CD4-positive, alpha-beta T cell treated with Interleukin-4 for 1 hour (primary cell): ENCODE measurements at regions not wholly inside any gene's neighbourhood (a gene's known extent, or its start where the extent isn't known, plus 50 kb on each side); places are given as distances from the start of the nearest gene placed in this dataset.
"Not testable (repeated sequence)": the region's sequence is repeated elsewhere in the genome, so short reads cannot be mapped to it uniquely, and the experiment has no call there.

ENCODE experiments used
- DNase-seq, 2 donors: peaks; one replicate each; pipeline ENCODE4 v3.0.0-alpha.2; 2020 to 2022

DNA sequence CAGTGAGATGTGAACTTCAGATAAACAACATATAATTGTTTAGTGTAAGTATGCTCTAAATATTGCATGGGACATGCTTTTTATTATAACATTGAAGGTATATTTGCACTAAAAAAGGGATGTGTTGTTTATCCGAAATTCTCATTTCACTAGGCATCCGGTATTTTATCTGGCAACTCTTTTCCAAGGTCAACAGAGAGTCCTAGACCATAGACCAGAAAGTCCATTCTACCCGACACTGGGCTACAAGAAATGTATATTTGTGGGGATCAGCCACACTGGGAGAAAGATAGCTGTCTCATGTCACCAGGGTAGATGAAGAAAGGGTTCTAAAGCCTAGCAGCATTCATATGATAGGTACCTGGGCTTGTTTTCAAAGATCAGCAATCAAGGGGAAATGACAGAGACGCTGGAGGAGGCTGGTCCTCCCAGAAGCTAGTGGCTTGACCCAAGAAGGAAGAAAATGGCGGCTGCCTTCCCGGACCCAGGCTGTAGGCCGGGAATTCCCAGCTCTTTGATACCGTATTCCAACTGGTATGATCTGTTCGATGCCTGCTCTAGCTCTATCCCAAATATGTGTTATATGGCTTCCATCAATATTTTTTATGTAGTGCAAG lies 161.1 kb upstream of the IRF2BP2 start:
- DNase-seq: no peak

DNA sequence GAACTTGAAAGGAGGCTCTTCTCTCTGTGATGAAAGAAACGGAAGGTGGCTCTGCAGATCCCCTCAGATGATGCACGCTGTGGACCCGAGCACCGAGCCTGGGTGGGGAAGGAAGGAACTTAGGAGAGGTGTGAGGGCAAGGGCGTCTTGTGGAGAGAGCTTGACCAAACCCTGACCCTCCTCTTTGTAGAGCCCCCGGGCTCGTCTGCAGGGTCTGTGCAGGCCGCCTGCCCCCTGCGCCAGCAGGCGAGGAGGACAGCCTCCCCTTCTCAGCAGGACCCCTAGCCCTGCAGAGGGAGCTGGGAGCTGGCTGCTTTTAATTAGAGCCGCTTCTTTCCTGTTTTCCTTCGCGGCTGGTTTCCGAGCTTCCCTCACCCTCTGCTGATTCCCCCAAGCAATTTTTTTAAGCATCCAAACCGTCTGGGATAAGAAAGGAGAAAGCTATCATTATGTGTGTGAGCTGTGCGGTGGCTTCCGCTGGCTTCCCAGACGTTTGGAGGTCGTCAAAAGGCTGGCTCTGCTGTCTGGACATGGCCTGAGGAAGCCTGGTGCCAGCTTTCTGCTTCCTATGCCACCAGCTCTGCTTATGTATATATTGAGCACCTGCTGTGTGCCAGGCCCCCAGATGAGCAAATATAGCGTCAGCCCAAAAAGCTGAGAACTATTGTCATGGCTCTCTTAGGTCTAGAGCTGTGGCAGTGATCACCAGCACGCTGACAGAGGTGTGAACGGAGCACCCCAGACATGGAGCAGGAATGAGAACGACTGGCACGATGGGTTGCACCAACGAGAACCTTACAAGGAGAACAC lies 160.2 kb upstream of the IRF2BP2 start:
- no peak for DNase-seq

DNA sequence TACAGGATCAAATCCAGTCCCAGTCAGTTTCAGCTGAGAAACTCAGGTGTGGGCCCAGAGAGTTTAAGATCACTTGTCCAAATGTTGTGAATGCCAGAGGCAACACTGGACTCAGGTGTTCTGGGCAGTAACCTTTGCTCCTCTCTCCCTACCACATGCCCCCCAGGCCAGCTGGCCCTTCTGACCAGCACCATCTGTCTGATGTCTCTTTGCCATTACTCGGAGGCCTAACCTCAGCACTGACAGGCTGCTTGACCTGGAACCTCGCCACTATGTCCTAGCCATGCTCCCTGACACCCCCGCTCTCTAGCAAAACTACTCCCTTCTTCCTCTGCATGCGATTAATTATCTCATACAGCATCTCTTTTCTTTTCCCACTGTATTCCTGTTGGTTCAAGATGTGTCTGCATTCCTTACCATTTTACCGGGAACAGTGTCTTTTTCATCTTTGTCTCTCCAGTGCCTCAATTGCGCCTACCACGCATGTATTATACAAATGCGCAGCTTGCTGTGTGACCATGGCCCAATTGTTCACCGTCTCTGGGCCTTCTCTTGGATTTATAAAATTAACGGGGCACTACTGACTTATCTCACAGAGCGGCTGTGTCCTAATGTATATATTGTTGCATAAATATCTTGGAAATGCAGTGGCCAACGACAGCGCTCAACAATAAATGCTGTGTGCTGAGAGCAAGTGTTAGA lies 159.5 kb upstream of the IRF2BP2 start:
- DNase-seq: no peak

DNA sequence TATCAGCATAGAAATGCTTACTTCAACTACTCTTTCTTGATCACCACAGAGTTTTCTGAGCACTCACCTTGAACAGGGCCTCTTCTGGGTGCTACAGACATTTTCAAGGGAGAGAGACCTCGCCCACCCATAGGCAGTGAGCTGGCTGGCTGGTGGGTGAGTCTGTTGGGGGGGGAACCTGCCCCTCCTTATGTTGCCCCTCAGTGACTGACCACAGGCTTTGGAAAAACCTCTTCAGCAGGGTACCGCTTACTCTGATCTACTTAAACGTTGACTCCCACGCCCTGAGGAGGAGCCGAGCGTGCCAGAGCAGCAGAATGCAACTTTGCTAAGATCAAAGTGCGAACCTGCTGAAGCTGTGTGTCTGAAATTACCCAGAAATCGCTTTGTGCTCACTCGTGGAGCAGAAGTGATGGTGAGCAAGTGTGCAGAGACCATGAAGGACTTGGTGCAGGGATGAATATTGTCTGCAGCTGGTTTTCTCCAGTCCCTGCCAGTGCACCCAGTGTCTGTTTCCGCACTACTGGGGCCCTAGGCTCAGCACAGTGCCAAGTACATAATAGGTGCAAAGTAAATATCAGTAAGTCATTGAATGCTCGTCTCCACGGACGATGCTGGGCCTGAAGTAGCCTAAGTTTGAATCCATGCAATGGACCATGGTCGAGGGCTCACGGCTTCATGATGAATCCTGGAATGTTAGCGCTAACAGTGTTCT lies 158.7 kb upstream of the IRF2BP2 start:
- DNase-seq: peak; percentile 43 to 44

DNA sequence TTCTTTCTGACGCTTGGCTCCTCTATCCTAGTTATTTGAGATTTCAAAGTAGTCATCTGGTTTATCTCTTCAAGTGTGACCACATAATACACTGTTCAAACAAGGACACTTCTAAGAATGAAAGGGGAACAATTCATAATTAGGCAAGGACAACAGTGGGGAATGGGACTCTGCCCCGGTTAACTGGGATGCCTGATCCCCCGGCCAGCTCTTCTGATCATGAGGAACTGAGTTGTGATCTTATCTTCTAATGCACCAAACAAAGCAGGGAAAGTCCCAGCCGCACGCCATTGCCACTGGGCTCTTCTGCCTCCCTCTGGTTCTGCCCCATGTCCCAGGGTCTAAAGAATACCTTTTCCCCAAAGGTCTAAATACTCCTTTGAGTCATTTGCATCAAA lies 158.2 kb upstream of the IRF2BP2 start:
- peak in 1 of 2 donors; percentile 51 for DNase-seq

DNA sequence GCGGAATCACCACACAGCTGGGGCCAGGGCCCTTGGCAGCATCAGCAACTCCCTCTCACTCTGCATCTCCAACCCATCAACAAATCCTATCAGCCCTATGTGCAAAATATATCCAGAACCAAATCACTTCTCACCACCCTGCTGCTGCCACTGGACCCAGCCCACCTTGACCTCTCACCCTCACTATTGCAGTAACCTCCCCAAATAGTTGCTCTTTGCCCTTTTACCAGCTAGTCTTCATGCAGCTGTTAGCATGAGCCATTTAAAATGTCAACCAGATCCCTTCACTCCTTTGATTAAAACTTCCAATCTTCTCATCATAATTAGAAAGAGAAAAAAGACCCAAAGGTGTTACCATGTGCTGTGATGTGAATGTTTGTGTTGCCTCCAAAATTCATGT lies 155.7 kb upstream of the IRF2BP2 start:
- no peak for DNase-seq

DNA sequence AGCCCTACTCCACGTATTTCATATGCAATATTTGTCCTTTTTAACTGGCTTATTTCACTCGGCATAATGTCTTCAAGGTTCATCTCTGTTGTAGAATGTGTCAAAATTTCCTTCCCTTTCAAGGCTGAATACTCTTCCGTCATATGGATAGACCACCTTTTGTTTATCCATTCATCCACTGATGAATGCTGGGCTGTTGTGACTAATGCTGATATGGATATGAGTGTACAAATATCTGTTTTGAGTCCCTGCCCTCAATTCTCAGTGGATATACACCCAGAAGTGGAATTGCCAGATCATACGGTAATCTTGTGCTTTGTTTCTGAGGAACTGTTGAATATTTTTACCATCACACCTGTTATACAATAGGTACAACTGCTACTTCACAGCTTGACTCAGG lies 155.2 kb upstream of the IRF2BP2 start:
- no peak for DNase-seq

DNA sequence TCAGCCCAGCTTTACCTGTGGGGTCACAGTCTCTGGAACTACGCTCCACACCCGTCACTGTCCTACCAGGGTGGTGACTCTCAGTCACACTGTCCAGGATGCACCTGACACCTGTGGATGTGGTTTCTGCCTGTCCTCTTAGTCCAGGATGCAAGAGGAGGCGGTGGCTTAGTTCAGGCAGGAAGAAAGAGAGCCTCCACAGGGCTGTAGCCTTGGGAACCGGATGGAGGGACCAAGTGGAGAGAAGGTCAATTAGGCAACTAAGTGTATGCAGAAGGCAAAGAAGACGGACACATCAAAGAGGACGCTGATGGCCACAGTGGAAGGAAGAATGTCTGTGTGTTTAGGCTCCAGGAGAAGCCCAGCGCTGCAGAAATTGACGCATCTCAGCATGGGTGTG lies 153.9 kb upstream of the IRF2BP2 start:
- no peak for DNase-seq

DNA sequence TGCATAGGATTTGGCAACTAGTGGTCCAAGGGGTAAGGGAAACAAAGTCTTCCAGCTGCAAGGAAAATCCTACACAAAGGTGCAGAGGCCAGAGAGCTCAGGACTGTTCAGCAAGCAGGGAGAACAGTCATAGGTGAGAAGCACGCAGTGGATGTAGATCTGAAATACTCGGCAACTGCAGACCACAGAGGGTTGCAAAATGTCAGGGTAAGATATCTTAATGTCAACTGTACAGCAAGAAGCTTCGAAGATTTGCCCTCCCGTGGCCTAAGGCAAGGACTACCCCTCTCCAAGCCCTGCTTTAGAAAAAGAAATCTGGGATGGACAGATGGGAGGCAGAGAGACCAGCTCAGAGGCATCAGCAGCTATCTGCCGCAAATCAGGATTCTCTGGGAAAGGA lies 153.4 kb upstream of the IRF2BP2 start:
- DNase-seq: no peak

DNA sequence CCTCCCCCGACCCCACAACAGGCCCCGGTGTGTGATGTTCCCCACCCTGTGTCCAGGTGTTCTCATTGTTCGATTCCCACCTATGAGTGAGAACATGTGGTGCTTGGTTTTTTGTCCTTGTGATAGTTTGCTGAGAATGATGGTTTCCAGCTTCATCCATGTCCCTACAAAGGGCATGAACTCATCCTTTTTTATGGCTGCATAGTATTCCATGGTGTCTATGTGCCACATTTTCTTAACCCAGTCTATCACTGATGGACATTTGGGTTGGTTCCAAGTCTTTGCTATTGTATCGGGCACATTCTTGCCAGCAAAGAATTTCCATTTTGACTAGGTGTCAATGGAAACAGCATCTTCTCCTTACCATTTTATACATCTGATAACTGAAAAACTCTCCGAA lies 152.1 kb upstream of the IRF2BP2 start:
- not testable (repeated sequence) for DNase-seq

DNA sequence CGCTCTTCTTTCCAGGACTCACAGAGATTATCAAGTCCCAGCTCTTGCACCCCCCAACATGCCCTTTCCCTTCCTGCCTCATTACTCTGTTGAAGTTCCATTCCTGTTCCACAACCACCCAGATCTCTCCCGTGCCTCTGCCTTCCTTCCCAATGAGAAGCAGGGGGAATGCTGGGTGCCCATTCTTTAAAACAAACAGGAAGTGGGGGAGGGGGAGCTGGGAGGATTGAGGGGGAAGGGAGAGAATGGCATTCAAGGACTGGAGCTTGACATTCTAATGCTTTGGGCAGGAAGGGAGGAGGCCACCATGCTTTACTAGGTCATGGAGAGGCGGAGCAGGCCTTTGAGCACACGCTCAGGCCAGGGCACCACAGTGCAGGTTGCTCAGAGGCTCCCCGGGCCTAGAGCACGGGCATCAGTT lies 150.3 kb upstream of the IRF2BP2 start:
- no peak for DNase-seq

DNA sequence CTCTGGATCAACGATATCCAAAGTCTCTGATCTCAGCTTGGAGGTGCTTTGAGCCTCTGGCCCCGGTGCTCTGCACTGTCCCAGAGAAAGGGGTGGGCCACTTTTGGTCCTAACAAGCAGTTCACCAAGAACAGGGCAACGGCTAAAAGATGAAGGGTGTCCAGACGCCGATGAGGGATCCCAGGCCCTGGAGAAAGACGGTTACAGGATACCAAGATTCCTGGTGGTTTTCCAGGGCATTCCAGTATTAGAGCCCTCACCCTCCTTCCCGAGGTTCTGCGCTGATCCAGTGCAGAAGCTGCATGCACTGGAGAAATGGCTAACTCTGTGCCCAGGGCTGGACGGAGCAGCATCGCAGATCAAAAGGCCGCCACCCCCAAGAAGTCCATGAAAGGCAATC lies 149.9 kb upstream of the IRF2BP2 start:
- DNase-seq: no peak

DNA sequence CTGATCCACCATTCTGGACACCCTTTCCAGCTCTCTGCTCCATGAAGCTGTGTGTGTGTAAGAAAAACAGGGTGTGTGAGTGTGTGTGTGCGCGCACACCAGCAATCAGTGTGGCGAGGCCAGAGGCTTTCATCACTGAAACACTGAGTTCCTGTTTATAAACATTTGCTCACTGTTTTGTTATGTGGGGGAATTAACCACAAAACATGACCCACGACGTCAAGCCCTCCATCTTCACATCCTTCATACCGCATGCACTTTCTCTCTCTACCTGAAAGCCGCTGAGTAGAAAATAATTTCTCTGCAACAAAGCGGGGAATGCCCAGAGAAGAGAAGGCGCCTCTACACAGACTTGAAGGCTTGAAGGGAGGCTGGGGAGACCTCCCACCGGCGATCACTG lies 148.9 kb upstream of the IRF2BP2 start:
- peak; percentile 73 to 80 for DNase-seq

DNA sequence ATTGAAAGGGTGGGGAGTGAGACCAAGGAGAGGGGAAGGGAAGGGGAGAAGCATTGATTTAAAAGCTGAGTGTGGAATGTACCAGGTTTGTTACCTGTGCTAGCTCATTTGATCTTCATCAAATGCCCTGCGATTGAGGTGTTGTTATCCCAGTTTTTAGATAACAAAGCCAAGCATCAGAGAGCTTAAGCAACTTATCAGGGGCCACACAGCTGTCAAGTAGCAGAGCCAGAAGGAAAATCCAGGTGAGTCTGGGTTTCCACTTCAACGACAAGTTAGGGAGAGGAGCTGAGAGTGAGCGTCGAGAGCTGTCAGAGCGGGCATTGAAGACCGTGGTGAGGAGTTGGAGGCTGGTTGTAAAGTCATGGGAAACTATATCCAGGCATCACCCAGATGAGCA lies 146.9 kb upstream of the IRF2BP2 start:
- DNase-seq: no peak

DNA sequence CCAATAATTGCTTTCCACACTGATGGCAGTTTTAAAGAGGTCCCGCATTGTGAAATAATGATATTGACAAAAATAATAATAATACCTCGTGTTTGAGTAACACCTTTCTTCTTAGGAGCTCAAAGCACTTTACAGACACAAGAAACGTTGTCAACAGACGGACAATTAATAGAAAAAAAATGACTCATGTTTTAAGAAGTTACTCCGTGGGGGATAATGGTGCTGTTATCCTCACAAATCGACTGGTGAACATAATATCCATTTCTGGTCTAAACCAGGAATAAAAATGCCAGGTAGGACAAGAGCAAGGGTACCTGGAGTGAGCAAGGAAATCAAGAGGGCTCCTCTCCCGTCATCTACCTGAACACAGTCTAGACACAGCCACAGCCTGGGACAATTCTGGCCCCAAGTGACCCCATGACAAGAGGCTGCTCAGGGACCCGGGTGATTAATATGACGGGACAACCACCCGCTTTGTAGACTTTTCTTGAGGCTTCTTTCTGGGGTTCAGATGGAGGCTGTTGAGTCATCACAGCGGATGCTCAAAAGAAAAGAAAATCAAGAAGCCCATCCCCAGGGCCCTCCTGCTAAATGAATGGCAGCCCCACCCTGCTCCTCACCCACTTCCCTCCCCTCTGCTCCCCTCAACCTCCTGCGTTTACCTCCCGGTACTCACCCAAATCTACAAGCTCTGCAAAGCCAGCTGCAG lies 146.2 kb upstream of the IRF2BP2 start:
- DNase-seq: no peak

DNA sequence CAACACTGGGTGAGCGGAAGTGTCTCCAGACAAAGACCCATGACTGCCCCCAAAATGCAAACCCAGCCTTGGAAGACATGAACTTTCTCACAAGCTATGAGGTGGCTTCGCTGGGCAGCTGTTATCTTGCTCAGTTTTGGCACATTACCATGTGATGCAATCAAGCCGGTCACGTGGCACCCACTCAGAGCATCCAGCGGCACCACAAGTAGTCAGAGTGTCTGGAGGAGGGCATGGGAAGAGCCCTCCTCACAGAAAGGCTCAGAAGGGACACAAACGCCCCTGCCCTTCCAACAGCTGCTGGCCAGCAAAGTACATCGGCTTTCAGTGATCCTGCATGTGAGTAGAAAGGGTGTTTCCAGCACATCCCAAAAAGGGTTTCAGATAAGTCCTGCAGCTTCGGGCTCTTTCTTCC lies 145.5 kb upstream of the IRF2BP2 start:
- DNase-seq: peak in 1 of 2 donors; percentile 59

DNA sequence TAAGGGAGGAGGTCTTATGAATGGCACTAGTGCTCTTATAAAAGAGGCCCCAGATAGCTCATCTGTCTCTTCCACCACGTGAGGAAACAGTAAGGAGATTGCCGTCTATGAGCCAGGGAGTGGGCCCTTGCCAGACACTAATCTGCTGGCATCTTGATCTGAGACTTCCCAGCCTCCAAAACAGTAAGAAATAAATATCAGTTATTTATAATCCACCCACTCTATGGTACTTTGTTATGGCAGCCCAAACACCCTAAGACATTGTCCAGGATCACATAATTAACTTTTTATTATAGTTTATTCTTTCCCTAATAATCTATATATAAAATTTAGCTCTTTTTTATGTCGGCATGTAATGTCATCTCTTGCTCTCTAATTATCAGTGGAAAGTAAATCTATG lies 144.0 kb upstream of the IRF2BP2 start:
- no peak for DNase-seq

DNA sequence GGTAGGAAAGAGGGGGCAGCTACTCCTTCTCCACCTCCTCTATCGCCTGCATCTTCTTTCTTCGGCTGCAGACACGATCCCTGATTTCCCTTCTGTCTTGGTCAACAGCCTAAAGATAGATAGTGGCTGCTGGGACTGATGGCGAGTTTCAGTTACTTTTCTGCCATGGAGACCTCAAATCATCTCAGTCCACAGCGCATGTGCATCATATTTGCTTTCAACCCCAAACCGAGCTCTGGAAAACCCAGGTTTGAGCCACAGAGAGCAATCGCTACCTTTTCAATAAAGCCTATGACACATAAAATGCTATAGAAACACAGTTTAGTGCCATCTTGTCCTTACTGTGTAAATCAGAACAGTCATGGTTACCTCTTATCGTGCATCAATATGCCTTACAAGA lies 142.9 kb upstream of the IRF2BP2 start:
- no peak for DNase-seq

DNA sequence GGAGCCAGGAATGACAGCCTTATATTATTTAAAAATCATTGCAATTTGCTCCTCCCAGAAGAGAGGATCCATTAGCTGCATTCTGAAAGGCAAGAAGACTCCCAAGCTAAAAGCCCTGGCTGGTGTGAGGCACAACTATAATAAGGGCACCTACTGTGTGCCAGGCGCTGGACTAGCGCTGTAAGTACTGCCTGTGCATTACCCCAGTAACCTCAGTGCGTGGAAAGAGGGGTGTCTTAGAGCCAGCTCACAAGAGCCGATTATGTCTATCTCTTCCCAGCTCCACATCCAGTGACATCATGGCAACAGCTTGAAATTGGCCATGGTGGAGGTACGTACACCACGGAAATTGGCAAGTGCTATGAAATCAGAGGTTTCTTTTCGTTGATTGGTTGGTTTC lies 141.7 kb upstream of the IRF2BP2 start:
- DNase-seq: no peak

DNA sequence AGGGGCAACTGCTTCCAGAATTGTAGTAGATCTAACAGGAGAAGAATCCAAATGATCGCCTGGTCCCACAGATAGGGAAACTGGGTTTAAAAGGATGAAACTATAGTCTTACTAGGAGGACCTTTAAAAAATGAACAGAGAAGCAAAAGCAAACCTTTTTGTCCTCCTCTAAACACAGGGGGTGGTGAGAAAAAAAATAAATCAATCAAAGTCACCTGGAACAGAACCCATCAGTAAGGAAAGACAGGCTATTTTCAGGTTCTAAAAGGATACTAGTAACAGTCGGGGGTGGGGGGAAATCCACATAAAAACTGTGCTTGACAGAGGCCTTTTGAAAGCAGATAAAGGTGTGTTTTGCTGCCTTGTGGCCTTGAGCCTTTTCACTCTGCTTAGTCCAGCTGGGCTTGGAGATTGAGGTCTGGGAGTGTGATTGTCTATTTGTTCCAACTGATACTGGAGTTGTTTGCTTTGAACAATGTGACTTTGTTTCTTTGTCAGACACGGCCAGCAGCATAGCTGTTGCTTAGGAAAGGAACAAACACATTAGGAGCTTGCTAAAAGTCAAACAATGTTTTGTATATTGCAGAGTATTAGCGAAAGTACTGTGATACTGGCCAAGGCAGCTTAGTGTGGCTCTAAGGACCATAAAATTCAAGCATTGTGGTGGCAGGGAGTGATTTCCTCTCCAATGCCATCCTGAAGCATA lies 141.1 kb upstream of the IRF2BP2 start:
- DNase-seq: no peak

DNA sequence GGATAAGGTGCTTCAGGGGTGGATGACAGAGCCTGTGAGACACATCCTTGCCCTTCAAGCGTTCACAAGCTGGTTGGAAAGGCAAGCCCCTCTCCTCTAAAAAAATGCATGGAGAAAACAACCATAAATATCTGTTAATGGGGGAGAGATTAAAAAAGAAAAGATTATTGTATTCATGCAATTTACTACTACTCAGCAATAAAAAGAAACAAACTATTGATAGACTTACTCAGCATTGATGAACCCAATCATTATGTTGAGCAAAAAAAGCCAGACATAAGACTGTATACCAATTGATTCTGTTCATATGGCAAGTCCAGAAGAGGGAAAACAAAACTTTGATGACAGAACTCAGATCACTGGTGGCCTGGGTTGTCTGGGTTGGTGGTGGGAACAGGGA lies 138.7 kb upstream of the IRF2BP2 start:
- DNase-seq: no peak

DNA sequence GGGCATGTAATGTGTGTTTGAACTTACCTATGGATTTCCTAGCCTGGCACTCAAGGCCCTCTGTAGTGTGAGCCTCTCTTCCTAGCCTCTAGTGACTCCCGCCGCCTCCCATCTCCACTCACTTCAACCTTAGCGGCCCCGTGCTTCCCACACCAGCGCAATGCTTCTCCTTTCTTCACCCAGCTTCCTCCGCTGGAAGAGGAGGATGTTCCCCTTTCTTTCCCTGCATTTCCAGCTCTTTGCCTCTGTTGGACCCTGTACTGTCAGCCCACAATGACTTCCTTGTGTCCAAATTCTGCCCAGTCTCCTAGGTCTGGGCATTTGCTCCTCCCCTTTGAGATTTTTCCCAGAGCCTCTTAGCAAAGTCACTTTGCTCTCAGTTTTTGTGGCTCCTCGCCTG lies 138.1 kb upstream of the IRF2BP2 start:
- no peak for DNase-seq
